GM18517 (cell line): ENCODE measurements at regions not wholly inside any gene's neighbourhood (a gene's known extent, or its start where the extent isn't known, plus 50 kb on each side); places are given as distances from the start of the nearest gene placed in this dataset.
"Not testable (repeated sequence)": the region's sequence is repeated elsewhere in the genome, so short reads cannot be mapped to it uniquely, and the experiment has no call there.

ENCODE experiments used
- ATAC-seq: cut with Tn5 transposase; IDR thresholded peaks from one replicate; pipeline ENCODE4 v1.9.1; 2021; ENCODE audit warnings: mild to moderate bottlenecking, moderate library complexity; ENCODE audit not compliant: unreplicated experiment

- no peak for ATAC-seq
Measured at GRCh38 chr2:43149482-43150107, 76.8 kb downstream of the ZFP36L2 start.

- ATAC-seq = no peak
Measured at GRCh38 chr2:43146083-43146482, 80.3 kb downstream of the ZFP36L2 start.

- ATAC-seq = no peak
Measured at GRCh38 chr2:43144263-43144662, 82.1 kb downstream of the ZFP36L2 start.

- no peak for ATAC-seq
Measured at GRCh38 chr2:43143756-43144155, 82.7 kb downstream of the ZFP36L2 start.

- ATAC-seq = no peak
Measured at GRCh38 chr2:43142921-43143438, 83.4 kb downstream of the ZFP36L2 start.

DNA sequence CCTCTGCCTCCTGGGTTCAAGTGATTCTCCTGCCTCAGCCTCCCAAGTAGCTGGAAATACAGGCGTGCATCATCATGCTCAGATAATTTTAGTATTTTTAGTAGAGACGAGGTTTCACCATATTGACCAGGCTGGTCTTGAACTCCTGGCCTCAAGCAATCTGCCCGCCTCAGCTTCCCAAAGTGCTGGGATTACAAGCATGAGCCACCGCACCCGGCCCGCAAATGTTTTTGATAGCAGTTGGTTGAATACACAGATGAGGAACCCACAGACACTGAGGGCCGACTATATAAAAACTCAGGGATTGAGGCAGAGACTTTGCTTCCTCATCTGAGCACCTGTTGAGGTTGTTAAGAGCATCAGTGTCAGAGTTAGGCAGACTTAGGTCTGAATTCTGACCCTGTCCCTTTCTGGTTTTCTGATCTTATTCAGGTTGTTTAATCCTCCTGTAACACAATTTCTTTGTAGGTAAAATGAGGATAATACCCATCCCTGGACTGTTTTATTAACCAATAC is 84.7 kb downstream of the ZFP36L2 start:
- not testable (repeated sequence) for ATAC-seq

DNA sequence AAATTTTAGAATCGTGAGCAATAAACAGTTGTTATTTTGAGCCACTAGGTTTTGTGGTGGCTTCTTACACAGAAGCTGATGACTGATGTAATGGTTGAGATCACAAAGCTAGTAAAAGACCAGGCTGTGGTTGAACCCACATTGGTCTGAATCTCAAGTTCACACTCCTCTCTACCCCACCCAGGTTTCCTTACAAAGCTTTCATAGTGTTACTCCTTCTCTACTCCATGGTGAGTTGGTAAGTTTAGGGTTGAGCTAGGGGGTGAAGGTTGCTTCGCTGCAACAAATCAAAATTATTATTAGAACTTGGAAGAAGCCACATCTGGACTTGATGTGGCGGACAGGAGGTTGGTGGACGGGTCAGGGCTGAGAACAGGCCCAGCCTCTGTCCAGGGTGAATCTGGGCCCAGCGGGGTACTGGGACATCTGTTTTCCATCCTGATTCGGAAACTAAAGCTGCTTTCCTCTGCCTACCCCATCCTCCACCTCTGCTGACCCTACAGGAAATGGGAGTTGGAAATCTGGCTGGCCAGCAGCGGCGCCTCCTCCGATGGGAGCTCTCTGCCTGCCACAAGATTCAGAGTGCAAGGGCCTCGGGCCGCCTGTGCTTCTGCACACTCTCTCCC is 86.3 kb downstream of the ZFP36L2 start:
- no peak for ATAC-seq

- ATAC-seq = no peak
Measured at GRCh38 chr2:43139501-43139900, 86.9 kb downstream of the ZFP36L2 start.

GRCh38 chr2:43138441-43138840 is 88.0 kb downstream of the ZFP36L2 start:
- no peak for ATAC-seq

- no peak for ATAC-seq
Measured at GRCh38 chr2:43136876-43137275, 89.5 kb downstream of the ZFP36L2 start.

DNA sequence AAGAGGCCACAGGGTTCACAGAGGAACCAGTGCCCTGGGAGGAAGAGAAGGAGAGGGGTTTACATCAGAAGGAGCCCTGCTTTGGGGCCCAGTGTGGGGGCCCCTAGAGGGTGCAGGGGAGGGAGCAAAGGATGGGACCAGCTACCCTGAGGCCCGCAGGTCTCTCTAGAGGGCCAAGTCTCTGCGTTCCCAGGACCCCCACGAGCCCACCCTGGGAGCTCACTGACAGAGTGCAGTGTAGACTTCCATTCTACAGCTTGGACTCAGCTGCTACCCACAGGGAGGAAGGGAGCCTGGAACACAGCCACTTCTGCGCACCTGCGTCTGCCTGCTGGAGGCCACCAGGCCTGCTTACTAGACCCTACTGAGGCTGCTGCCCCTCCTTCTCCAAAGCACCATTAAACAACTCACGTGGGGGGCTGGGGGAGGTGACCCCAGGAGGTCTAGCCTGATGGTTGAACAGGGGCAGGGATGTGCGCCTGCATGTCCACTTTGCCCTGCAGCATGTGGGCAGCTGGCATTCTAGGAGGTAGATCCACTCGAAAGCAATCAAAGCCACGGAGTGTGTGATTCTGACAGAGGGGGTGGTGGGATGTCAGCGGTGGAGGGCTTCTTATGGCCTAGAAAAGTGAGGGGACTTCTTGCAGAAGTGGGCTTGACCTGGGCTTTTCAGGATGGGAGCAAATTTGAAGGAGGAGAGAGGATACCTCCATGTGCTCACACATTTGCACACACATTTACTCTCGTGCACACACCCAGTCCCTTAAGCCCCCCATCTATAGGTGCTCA is 90.2 kb downstream of the ZFP36L2 start:
- ATAC-seq = no peak

- no peak for ATAC-seq
Measured at GRCh38 chr2:43135583-43135982, 90.8 kb downstream of the ZFP36L2 start.

- ATAC-seq = no peak
Measured at GRCh38 chr2:43134571-43134889, 91.9 kb downstream of the ZFP36L2 start.

- ATAC-seq = no peak
Measured at GRCh38 chr2:43133708-43134570, 92.5 kb downstream of the ZFP36L2 start.

DNA sequence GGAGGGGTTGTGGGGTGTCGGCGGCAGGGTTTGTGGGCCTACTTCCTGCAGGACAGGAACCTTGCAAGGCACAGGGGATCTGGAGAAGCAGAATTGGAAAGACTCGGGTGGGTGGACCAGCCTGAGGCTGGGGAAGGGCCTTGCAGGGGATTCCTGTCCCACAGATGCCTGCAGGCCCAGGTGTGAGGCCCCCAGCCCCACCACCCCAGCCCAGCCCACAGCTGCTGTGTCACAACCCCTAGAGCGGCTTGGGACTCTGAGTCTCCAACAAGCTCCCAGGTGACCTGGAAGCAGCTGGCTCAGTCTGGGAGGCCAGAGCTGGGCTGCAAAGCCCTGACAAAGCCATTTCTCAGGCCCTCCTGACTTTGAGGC is 93.1 kb downstream of the ZFP36L2 start:
- ATAC-seq = no peak

DNA sequence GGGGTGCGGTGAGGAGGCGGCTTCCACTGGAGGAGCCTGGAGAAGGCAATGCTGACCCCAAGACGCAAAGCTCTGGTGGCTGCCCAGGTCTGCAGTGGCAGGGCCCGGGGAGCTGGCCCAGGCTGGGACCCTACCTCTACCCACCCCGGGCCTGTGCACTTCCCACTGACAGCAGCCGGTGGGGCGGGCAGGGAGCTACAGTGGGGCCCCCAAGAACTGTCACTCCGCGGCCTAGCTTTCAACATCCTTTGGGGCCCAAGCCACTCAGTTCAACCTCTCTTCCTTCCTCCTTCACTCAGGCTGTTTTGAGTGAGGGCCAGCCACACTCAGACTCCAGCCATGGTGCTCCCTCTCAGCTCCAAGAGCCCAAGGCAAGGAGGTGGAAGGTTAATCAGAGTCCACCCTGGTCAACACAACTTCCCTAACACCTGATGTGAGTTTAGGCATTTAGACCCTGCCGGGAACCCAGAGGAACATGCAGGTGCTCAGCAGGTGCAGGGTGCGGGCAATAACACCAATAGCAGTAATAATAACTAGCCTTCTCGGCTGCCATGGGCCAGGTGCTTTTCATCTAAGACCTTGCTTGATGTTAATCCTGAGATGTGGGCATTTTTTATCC is 93.6 kb downstream of the ZFP36L2 start:
- ATAC-seq = no peak

GRCh38 chr2:43131890-43132682 is 94.3 kb downstream of the ZFP36L2 start:
- ATAC-seq = no peak

DNA sequence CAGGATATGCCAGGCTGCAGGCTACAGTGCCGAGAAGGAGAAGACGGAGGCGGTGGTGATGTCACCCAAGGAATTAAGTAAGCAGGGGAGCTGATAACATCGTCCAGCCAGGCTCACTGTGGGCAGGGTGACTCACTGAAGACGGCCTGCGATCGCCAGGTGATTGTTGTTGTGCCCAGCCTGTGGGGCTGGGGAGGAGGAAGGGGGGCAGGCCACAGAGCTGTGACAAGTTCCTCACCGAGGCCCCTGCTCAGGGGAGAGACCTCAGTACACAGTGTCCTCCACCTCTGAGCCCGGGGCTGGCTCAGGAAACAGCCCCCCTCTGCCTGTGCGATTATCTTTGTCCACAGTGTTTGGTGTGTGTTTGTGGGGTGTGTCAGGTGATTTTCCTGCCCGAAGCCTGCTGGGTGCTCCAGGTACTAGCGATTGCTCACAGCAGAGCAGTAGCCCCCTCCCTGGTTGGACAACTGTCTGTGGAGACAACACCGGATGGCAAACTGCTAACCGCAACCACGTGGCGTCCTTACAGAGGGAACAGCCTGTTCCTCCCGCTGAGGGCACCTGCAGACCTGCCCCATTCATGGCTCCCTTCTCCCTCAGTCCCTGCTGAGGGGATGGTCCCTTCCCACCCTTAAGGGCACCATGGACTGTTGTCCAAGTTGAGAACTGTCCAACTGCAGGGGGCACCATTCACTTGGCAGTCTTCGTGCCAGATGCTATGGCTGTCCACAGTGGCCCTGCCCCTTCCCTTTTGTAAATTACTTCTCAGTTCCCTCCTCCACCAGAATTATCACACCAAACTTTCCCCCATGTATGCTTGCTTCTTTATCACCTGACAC is 95.1 kb downstream of the ZFP36L2 start:
- peak; percentile 55 for ATAC-seq

DNA sequence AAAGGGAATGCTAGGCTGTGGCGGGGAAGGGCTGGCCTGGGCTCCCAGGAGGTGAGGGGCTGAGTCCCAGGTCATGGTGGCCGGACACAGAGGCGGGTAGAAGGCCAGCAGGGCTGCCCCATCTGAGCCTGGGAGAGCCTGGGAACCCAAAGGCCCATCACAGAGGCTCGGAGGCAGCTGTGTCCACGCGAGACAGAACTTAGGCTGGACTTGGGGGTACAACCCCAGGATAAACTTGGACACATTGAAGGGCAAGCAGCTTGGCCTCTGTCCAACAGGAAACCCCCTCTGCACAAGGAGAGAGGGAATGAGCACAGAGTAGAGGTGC is 95.9 kb downstream of the ZFP36L2 start:
- ATAC-seq = no peak
